ENCODE measurements at regions not wholly inside any gene's neighbourhood (a gene's known extent, or its start where the extent isn't known, plus 50 kb on each side); places are given as distances from the start of the nearest gene placed in this dataset.

- no peak for TF ChIP-seq POLR2A (IDR thresholded peaks at IDR 0.05)
- no peak for TF ChIP-seq CTCF (IDR thresholded peaks at IDR 0.05)
Observed at GRCh38 chr1:212213784-212214183, 71.4 kb upstream of the PPP2R5A start.
